ENCODE measurements at regions not wholly inside any gene's neighbourhood (a gene's known extent, or its start where the extent isn't known, plus 50 kb on each side); places are given as distances from the start of the nearest gene placed in this dataset.

DNA sequence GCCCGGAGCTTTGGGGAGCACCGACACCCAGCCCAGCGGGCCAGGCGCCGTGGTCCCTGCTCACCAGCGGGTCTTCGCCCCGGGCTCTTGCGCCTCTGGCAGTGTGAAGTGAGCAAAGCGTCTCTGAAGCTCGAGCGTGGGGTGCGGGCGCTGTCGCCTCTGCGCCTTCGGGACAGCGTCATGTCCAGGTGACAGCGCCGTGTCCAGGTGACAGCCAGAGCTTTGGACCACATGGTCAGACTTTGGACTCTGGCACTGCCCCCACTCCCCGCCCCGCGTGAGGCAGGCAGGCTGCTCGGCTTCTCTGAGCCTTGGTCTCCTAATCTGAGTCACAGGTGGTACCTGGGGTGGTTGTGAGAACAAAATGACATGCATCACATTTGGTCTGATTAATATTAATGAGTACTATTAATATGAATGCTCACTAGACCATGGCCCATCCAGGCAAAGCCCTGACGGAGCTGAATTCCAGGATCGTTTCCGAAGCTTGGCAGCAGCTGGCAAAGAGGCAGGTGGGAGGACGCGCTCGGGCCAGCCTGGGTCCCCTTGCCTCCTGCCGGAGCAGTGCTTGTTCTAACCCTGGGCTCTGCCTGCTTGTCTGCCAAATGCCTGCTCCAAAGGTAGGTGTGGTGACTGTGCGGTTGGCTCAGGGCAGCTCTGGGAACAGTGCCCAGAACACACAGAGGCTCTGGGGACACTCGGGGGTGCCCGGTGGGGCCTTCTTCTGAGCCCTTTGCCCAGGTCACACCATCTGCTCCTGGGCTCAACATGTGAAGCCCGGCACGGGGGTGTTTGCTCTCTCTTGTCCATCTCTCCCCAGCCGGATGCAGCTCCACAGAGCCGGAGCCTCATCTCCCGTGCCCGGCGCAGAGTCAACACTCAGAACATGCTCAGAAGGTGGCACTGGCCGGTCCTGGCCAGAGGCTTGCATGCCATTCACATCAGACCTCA lies 157.1 kb downstream of the OLFM1 start:
- Mint-ChIP-seq H3K4me1 (ENCODE audit: low read depth) (no peaks in the 10 kb centered on the region), H3K36me3 (ENCODE audit: low read depth) (no peaks in the 10 kb centered on the region), H3K27ac (ENCODE audit: unreplicated experiment) (no peak overlapping the region), H3K4me3 (ENCODE audit: unreplicated experiment) (no peak overlapping the region), H3K27me3 (ENCODE audit: low read depth) (peaks cover 25% of the 10 kb centered on the region), H3K9me3 (ENCODE audit: low read depth) (no peaks in the 10 kb centered on the region)
- peak; percentile 85 for DNase-seq (ENCODE audit: low spot score)
- no peak for TF ChIP-seq CTCF (IDR thresholded peaks at IDR 0.05)

GRCh38 chr9:135245482-135246247 lies 158.2 kb downstream of the OLFM1 start:
- peaks cover 28% of the 10 kb centered on the region for H3K27me3 Mint-ChIP-seq (ENCODE audit: low read depth)
- H3K9me3 Mint-ChIP-seq (ENCODE audit: low read depth): no peaks in the 10 kb centered on the region
- no peak overlapping the region for H3K4me3 Mint-ChIP-seq (ENCODE audit: unreplicated experiment)
- no peak overlapping the region for H3K27ac Mint-ChIP-seq (ENCODE audit: unreplicated experiment)
- TF ChIP-seq CTCF (IDR thresholded peaks at IDR 0.05): no peak
- no peaks in the 10 kb centered on the region for H3K36me3 Mint-ChIP-seq (ENCODE audit: low read depth)
- peak; percentile 73 for DNase-seq (ENCODE audit: low spot score)
- no peaks in the 10 kb centered on the region for H3K4me1 Mint-ChIP-seq (ENCODE audit: low read depth)

- Mint-ChIP-seq H3K9me3 (ENCODE audit: low read depth) (no peaks in the 10 kb centered on the region), H3K27ac (ENCODE audit: unreplicated experiment) (no peak overlapping the region), H3K27me3 (ENCODE audit: low read depth) (peaks cover 26% of the 10 kb centered on the region), H3K4me3 (ENCODE audit: unreplicated experiment) (no peak overlapping the region), H3K4me1 (ENCODE audit: low read depth) (no peaks in the 10 kb centered on the region), H3K36me3 (ENCODE audit: low read depth) (no peaks in the 10 kb centered on the region)
- TF ChIP-seq CTCF (IDR thresholded peaks at IDR 0.05): no peak
- DNase-seq (ENCODE audit: low spot score): peak; percentile 61
Observed at GRCh38 chr9:135246248-135247205, 159.1 kb downstream of the OLFM1 start.

- no peaks in the 10 kb centered on the region for H3K9me3 Mint-ChIP-seq (ENCODE audit: low read depth)
- no peaks in the 10 kb centered on the region for H3K4me1 Mint-ChIP-seq (ENCODE audit: low read depth)
- H3K27me3 Mint-ChIP-seq (ENCODE audit: low read depth): peaks cover 26% of the 10 kb centered on the region
- H3K36me3 Mint-ChIP-seq (ENCODE audit: low read depth): no peaks in the 10 kb centered on the region
- no peak for TF ChIP-seq CTCF (IDR thresholded peaks at IDR 0.05)
- no peak overlapping the region for H3K4me3 Mint-ChIP-seq (ENCODE audit: unreplicated experiment)
- DNase-seq (ENCODE audit: low spot score): peak; percentile 86
- H3K27ac Mint-ChIP-seq (ENCODE audit: unreplicated experiment): no peak overlapping the region
Observed at GRCh38 chr9:135247227-135247930, 159.9 kb downstream of the OLFM1 start.
